HG02571 (cell line): ENCODE measurements at regions not wholly inside any gene's neighbourhood (a gene's known extent, or its start where the extent isn't known, plus 50 kb on each side); places are given as distances from the start of the nearest gene placed in this dataset.

Experiments used
- ATAC-seq: cut with Tn5 transposase; IDR thresholded peaks from one replicate; pipeline ENCODE4 v1.9.1; 2021; ENCODE audit warnings: mild to moderate bottlenecking, moderate library complexity; ENCODE audit not compliant: unreplicated experiment

GRCh38 chr1:172883387-172883791 lies 167.4 kb downstream of the TNFSF18 start:
- peak; percentile 62 for ATAC-seq

GRCh38 chr1:172883844-172884243 lies 166.9 kb downstream of the TNFSF18 start:
- peak; percentile 25 for ATAC-seq

- ATAC-seq, result no peak
Measured at GRCh38 chr1:172885411-172885810, 165.3 kb downstream of the TNFSF18 start.

GRCh38 chr1:172885971-172886370 lies 164.8 kb downstream of the TNFSF18 start:
- no peak for ATAC-seq

- no peak for ATAC-seq
Measured at GRCh38 chr1:172887162-172887561, 163.6 kb downstream of the TNFSF18 start.

GRCh38 chr1:172893146-172893841 lies 157.4 kb downstream of the TNFSF18 start:
- no peak for ATAC-seq

- no peak for ATAC-seq
Measured at GRCh38 chr1:172894349-172895049, 156.2 kb downstream of the TNFSF18 start.

- peak; percentile 53 for ATAC-seq
Measured at GRCh38 chr1:172895050-172895460, 155.7 kb downstream of the TNFSF18 start.

- ATAC-seq, result no peak
Measured at GRCh38 chr1:172895761-172896160, 155.0 kb downstream of the TNFSF18 start.

- ATAC-seq, result no peak
Measured at GRCh38 chr1:172897738-172898137, 153.0 kb downstream of the TNFSF18 start.

GRCh38 chr1:172898866-172899265 lies 151.9 kb downstream of the TNFSF18 start:
- ATAC-seq, result no peak

GRCh38 chr1:172900376-172900997 lies 150.3 kb downstream of the TNFSF18 start:
- no peak for ATAC-seq

- ATAC-seq, result no peak
Measured at GRCh38 chr1:172902200-172902599, 148.5 kb downstream of the TNFSF18 start.

GRCh38 chr1:172902861-172903381 lies 147.8 kb downstream of the TNFSF18 start:
- ATAC-seq, result no peak

GRCh38 chr1:172903581-172904220 lies 147.0 kb downstream of the TNFSF18 start:
- ATAC-seq, result no peak

- no peak for ATAC-seq
Measured at GRCh38 chr1:172905452-172905851, 145.3 kb downstream of the TNFSF18 start.

GRCh38 chr1:172906778-172907592 lies 143.8 kb downstream of the TNFSF18 start:
- no peak for ATAC-seq

GRCh38 chr1:172907834-172908326 lies 142.9 kb downstream of the TNFSF18 start:
- no peak for ATAC-seq

GRCh38 chr1:172909606-172910326 lies 141.0 kb downstream of the TNFSF18 start:
- no peak for ATAC-seq
